Right atrium auricular region (tissue), 2 donors: ENCODE measurements at regions not wholly inside any gene's neighbourhood (a gene's known extent, or its start where the extent isn't known, plus 50 kb on each side); places are given as distances from the start of the nearest gene placed in this dataset.

Experiments
- DNase-seq: peaks from one replicate; pipeline ENCODE4 v3.0.0-alpha.2; 2019; ENCODE audit warnings: low spot score
- H3K27ac ChIP-seq, 2 donors: fragments of 200-600 bp; sonication (generic); 1 replicate in 1 of 2; 2 replicates in 1 of 2; pipeline ENCODE4 v1.5.1; 2016 to 2019
- H3K27me3 ChIP-seq, 2 donors: fragments of 200-600 bp; sonication (generic); one replicate each; pipeline versions ENCODE4 v1.5.1 to v1.6.0; 2017 to 2019
- H3K36me3 ChIP-seq: fragments of 200-600 bp; sonication (generic); one replicate; pipeline ENCODE4 v1.5.1; 2016
- H3K4me1 ChIP-seq, 2 donors: fragments of 200-600 bp; sonication (generic); one replicate each; pipeline versions ENCODE4 v1.5.1 to v1.6.0; 2017 to 2019
- H3K4me3 ChIP-seq, 2 donors: fragments of 200-600 bp; sonication (generic); 1 replicate in 1 of 2; 2 replicates in 1 of 2; pipeline ENCODE4 v1.5.1; 2017 to 2019; ENCODE audit warnings: mild to moderate bottlenecking in 1 of 2, moderate library complexity in 1 of 2
- H3K9me3 ChIP-seq, 2 donors: fragments of 200-600 bp; sonication (generic); one replicate each; pipeline ENCODE4 v1.5.1; 2019
- TF ChIP-seq, protein P1 (sequence below), 2 donors: fragments of 200-600 bp; sonication (generic); IDR thresholded peaks; one replicate each; pipeline ENCODE4 v1.5.1; 2019; ENCODE audit warnings: antibody characterized with exemption in 2 of 2

DNA sequence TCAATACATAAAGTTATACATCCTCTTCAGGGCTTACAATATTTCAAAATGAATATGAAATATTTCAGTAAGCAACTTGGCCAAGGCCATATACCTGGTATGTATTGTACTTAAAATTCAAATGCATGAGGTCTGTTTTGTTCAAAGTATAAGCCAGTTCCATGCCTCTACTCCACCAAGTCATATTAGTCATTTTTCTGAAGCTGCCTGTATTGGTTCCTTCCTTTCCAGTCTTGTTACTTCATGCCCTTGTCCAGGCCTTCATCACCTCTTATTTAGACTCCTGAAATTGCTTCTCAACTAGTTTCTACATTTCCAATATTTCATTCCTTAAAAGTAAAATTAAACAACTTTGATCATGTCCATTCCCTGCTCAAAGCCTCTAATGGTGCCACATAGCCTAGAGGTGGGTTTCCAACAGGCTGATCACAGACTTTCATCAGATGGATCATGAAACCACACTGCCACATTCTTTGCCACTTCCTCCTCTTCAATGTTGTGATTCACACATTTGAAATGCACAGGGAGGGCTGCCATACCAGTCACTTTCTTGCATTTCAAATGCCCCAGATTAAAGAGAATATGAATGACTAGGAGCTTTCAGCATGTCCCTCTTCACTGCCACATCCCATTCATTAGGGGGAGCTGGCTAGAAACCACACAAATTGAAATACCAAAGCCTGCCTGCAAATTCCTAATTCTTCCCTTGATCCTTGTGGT lies 424.1 kb upstream of the DACH1 start:
- Histone ChIP-seq H3K9me3 (no peaks in the 10 kb centered on the region), H3K4me1 (no peaks in the 10 kb centered on the region), H3K27ac (no peak overlapping the region), H3K36me3 (no peaks in the 10 kb centered on the region), H3K4me3 (no peak overlapping the region), H3K27me3 (no peaks in the 10 kb centered on the region)
- DNase-seq, result no peak
- TF ChIP-seq, protein P1, sequence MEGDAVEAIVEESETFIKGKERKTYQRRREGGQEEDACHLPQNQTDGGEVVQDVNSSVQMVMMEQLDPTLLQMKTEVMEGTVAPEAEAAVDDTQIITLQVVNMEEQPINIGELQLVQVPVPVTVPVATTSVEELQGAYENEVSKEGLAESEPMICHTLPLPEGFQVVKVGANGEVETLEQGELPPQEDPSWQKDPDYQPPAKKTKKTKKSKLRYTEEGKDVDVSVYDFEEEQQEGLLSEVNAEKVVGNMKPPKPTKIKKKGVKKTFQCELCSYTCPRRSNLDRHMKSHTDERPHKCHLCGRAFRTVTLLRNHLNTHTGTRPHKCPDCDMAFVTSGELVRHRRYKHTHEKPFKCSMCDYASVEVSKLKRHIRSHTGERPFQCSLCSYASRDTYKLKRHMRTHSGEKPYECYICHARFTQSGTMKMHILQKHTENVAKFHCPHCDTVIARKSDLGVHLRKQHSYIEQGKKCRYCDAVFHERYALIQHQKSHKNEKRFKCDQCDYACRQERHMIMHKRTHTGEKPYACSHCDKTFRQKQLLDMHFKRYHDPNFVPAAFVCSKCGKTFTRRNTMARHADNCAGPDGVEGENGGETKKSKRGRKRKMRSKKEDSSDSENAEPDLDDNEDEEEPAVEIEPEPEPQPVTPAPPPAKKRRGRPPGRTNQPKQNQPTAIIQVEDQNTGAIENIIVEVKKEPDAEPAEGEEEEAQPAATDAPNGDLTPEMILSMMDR (IDR thresholded peaks at IDR 0.05), result no peak

DNA sequence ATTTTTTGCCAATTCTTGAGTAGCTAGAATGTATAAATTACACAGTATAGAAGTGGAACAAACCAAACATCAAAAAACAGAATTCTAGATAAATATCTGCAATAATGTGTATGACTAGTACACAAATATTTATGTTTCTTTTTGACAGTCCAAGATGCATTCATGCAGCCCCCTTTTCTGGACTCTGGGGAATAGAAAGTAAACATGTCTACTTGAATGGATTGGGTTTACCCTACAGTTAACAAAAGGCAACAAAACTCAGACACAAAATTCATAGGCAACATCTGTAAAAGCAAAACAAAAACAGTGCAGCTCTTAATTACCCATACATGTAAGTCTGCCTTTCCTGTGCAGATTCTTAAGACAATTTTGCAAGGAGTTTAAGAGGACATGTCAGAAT lies 419.4 kb upstream of the DACH1 start:
- H3K27ac ChIP-seq, result no peak overlapping the region
- TF ChIP-seq, protein P1 (IDR thresholded peaks at IDR 0.05), result no peak
- H3K36me3 ChIP-seq, result no peaks in the 10 kb centered on the region
- H3K27me3 ChIP-seq, result no peaks in the 10 kb centered on the region
- no peak overlapping the region for H3K4me3 ChIP-seq
- H3K9me3 ChIP-seq, result no peaks in the 10 kb centered on the region
- no peaks in the 10 kb centered on the region for H3K4me1 ChIP-seq
- no peak for DNase-seq

DNA sequence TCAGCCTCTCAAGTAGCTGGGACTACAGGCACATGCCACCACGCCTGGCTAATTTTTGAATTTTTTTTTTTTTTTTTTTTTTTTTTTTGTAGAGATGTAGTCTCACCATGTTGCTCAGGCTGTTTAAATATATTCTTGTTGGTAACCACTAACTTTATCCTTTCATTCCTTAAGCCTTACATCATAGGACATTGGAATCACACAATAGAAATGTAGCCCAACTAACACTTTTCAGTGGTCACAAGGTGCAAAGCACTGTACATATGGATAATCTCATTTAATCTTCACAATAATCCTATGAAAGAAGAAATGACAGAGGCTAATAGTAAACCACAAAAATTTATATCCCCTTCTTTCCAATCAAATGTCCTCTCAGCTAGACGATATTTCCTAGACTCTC lies 417.8 kb upstream of the DACH1 start:
- H3K27ac ChIP-seq, result no peak overlapping the region
- H3K27me3 ChIP-seq, result no peaks in the 10 kb centered on the region
- TF ChIP-seq, protein P1 (IDR thresholded peaks at IDR 0.05), result no peak
- H3K36me3 ChIP-seq, result no peaks in the 10 kb centered on the region
- no peak overlapping the region for H3K4me3 ChIP-seq
- H3K4me1 ChIP-seq, result no peaks in the 10 kb centered on the region
- DNase-seq, result no peak
- H3K9me3 ChIP-seq, result no peaks in the 10 kb centered on the region

DNA sequence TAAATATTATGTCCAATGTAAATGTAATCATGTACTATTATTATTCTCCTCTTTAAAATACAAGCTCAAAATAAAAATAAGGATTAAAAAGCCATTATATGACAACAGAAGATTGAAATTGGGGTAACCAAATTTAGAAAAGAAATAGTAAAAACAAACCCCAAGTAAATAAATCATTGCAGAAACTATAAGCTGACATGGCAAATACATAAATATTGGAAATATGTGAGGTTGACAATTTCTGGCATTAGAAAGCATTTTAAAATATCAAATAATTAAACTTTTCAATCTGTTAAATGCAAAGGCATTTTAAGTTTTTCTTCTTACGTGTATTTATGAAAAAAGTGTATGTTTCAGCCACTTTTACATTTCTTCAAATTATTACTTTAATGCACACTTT lies 394.7 kb upstream of the DACH1 start:
- no peaks in the 10 kb centered on the region for H3K4me1 ChIP-seq
- DNase-seq, result no peak

DNA sequence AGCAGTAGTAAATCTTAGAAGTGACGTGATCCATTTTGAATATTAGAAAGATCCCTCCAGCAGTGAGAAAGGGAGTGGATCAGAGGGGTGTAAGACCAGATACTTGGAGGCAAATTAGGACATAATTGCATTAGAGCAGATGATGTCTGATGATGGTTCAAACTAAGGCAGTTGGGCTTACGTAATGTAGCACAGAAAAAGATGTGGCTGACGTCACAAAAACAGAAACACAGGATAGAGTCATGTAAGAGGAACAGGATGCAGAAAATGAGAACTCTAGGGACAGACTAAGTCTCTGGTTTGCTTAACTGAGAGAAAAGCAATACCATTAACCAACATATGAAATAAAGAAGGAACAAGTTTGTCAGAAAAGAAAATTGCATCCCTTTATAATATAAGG lies 392.5 kb upstream of the DACH1 start:
- TF ChIP-seq, protein P1 (IDR thresholded peaks at IDR 0.05), result no peak
- no peaks in the 10 kb centered on the region for H3K36me3 ChIP-seq
- H3K9me3 ChIP-seq, result no peaks in the 10 kb centered on the region
- no peaks in the 10 kb centered on the region for H3K27me3 ChIP-seq
- H3K4me3 ChIP-seq, result no peak overlapping the region
- no peak for DNase-seq
- H3K4me1 ChIP-seq, result no peaks in the 10 kb centered on the region
- no peak overlapping the region for H3K27ac ChIP-seq

More for the DNA sequence above, 394.7 kb upstream of the DACH1 start:
- TF ChIP-seq, protein P1 (IDR thresholded peaks at IDR 0.05), result no peak
- H3K9me3 ChIP-seq, result no peaks in the 10 kb centered on the region
- no peaks in the 10 kb centered on the region for H3K27me3 ChIP-seq
- no peak overlapping the region for H3K4me3 ChIP-seq
- H3K27ac ChIP-seq, result no peak overlapping the region
- H3K36me3 ChIP-seq, result no peaks in the 10 kb centered on the region
